Breast epithelium (tissue), 4 donors: ENCODE measurements at regions not wholly inside any gene's neighbourhood (a gene's known extent, or its start where the extent isn't known, plus 50 kb on each side); places are given as distances from the start of the nearest gene placed in this dataset.

Experiments
- DNase-seq, 2 donors: peaks; one replicate each; pipeline ENCODE4 v3.0.0-alpha.2; 2019; ENCODE audit warnings: low spot score in 2 of 2
- H3K27ac ChIP-seq, 2 donors: fragments of 200-600 bp; sonication (generic) in 1 of 2; one replicate each; pipeline ENCODE4 v1.5.1; 2016 to 2019; ENCODE audit warnings: mild to moderate bottlenecking in 1 of 2
- H3K27me3 ChIP-seq, 2 donors: fragments of 200-600 bp; sonication (generic) in 1 of 2; one replicate each; pipeline versions ENCODE4 v1.5.1 to v1.6.0; 2017 to 2019; ENCODE audit warnings: control low read depth in 1 of 2, mild to moderate bottlenecking in 1 of 2
- H3K36me3 ChIP-seq: fragments of 200-600 bp; one replicate; pipeline ENCODE4 v1.5.1; 2019
- H3K4me1 ChIP-seq, 2 donors: fragments of 200-600 bp; sonication (generic); one replicate each; pipeline ENCODE4 v1.5.1; 2016 to 2019; ENCODE audit warnings: control low read depth in 1 of 2
- H3K4me3 ChIP-seq, 3 donors: fragments of 200-600 bp; sonication (generic); 1 replicate in 2 of 3; 2 replicates in 1 of 3; pipeline ENCODE4 v1.5.1; 2016 to 2019; ENCODE audit warnings: mild to moderate bottlenecking in 3 of 3, moderate library complexity in 2 of 3
- H3K9me3 ChIP-seq, 2 donors: fragments of 200-600 bp; sonication (generic) in 1 of 2; one replicate each; pipeline ENCODE4 v1.5.1; 2016 to 2019; ENCODE audit warnings: control low read depth in 1 of 2
- CTCF ChIP-seq, 3 donors: fragments of 450-650 bp; IDR thresholded peaks; one replicate each; pipeline ENCODE4 v1.5.1; 2016 to 2017; ENCODE audit warnings: antibody characterized with exemption in 3 of 3, mild to moderate bottlenecking in 3 of 3, moderate library complexity in 3 of 3
- POLR2A ChIP-seq: fragments of 450-650 bp; IDR thresholded peaks from one replicate; pipeline ENCODE4 v1.6.1; 2016; ENCODE audit warnings: antibody characterized with exemption, mild to moderate bottlenecking, moderate library complexity
- POLR2AphosphoS5 ChIP-seq, 3 donors: sonication (generic); formaldehyde crosslinking; IDR thresholded peaks; one replicate each; pipeline ENCODE4 v1.6.1; 2017; ENCODE audit warnings: antibody characterized with exemption in 3 of 3
- intact Hi-C: fragments of 100-400 bp; cut with DNase I; formaldehyde crosslinking; loops from one replicate; pipeline ENCODE4 v1.15.1; 2023; ENCODE audit warnings: low total_unique reads

- TF ChIP-seq CTCF (IDR thresholded peaks at IDR 0.05) (no peak), POLR2A (no peak)
- Histone ChIP-seq H3K4me3 (no peak overlapping the region), H3K36me3 (no peaks in the 10 kb centered on the region), H3K27me3 (no peaks in the 10 kb centered on the region), H3K27ac (no peak overlapping the region), H3K9me3 (no peaks in the 10 kb centered on the region), H3K4me1 (no peaks in the 10 kb centered on the region)
- intact Hi-C loops, result no loop called here
- no peak for DNase-seq
Measured at GRCh38 chr2:48227617-48228344, 86.7 kb upstream of the FOXN2 start.

DNA sequence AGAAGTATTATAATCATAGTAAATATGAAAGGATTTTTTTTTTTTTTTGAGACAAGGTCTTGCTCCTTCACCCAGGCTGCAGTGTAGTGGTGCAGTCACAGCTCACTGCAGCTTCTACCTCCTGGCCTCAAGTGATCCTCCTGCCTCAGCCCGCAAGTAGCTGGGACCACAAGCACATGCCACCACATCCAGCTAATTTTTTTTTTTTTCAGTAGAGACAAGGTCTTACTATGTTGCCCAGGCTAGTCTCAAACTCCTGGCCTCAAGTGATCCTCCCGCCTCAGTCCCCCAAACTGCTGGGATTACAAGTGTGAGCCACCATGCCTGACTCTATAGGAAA, 86.2 kb upstream of the FOXN2 start:
- DNase-seq, result no peak
- H3K4me3 ChIP-seq, result no peak overlapping the region
- no peaks in the 10 kb centered on the region for H3K36me3 ChIP-seq
- TF ChIP-seq POLR2A (no peak), CTCF (IDR thresholded peaks at IDR 0.05) (no peak), POLR2AphosphoS5 (IDR thresholded peaks at IDR 0.05) (no peak)
- intact Hi-C loops, result no loop called here
- no peaks in the 10 kb centered on the region for H3K9me3 ChIP-seq
- H3K27me3 ChIP-seq, result no peaks in the 10 kb centered on the region
- H3K4me1 ChIP-seq, result no peaks in the 10 kb centered on the region
- no peak overlapping the region for H3K27ac ChIP-seq

- Histone ChIP-seq H3K4me3 (no peak overlapping the region), H3K27ac (no peak overlapping the region), H3K4me1 (no peaks in the 10 kb centered on the region), H3K9me3 (no peaks in the 10 kb centered on the region), H3K36me3 (no peaks in the 10 kb centered on the region), H3K27me3 (no peaks in the 10 kb centered on the region)
- intact Hi-C loops, result no loop called here
- no peak for TF ChIP-seq POLR2A
- TF ChIP-seq CTCF (IDR thresholded peaks at IDR 0.05), result no peak
- TF ChIP-seq POLR2AphosphoS5 (IDR thresholded peaks at IDR 0.05), result no peak
- DNase-seq, result no peak
Measured at GRCh38 chr2:48229063-48229462, 85.4 kb upstream of the FOXN2 start.

DNA sequence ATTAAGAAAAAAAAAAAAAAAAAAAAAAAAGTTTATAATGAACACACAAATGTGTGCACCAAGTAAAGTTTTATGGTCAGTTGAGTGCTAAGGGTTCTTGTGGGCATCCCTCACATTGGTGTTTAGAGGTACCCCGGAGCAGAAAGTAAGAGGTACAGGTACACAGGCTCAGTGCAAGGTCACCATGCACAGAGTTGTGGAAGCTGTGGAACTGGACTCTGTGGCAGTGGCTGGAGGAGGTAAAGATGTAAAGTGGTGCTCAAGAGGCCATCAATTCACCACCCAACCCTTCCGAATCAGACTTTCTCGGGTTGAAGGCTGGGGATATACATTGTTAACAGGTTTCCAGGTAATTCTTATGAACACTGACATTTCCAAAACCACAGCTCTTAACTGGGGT, 83.6 kb upstream of the FOXN2 start:
- no peak overlapping the region for H3K4me3 ChIP-seq
- H3K4me1 ChIP-seq, result no peaks in the 10 kb centered on the region
- H3K36me3 ChIP-seq, result no peaks in the 10 kb centered on the region
- no peak for DNase-seq
- intact Hi-C loops, result no loop called here
- TF ChIP-seq POLR2A, result no peak
- TF ChIP-seq CTCF (IDR thresholded peaks at IDR 0.05), result no peak
- TF ChIP-seq POLR2AphosphoS5 (IDR thresholded peaks at IDR 0.05), result no peak
- H3K9me3 ChIP-seq, result no peaks in the 10 kb centered on the region
- no peak overlapping the region for H3K27ac ChIP-seq
- no peaks in the 10 kb centered on the region for H3K27me3 ChIP-seq

GRCh38 chr2:48232351-48232750, 82.1 kb upstream of the FOXN2 start:
- intact Hi-C loops, result no loop called here
- Histone ChIP-seq H3K36me3 (no peaks in the 10 kb centered on the region), H3K4me3 (no peak overlapping the region), H3K4me1 (no peaks in the 10 kb centered on the region), H3K27me3 (no peaks in the 10 kb centered on the region), H3K27ac (no peak overlapping the region), H3K9me3 (no peaks in the 10 kb centered on the region)
- DNase-seq, result no peak
- TF ChIP-seq POLR2A (no peak), POLR2AphosphoS5 (IDR thresholded peaks at IDR 0.05) (no peak), CTCF (IDR thresholded peaks at IDR 0.05) (no peak)
